IMR-90 (cell line): ENCODE measurements at regions not wholly inside any gene's neighbourhood (a gene's known extent, or its start where the extent isn't known, plus 50 kb on each side); places are given as distances from the start of the nearest gene placed in this dataset.

Experiments used
- CTCF ChIP-seq: conservative IDR thresholded peaks from 2 replicates; pipeline ENCODE4 v1.5.1; 2012; ENCODE audit warnings: mild to moderate bottlenecking, low read depth, low read length, improper control_type of control experiment
- FOS ChIP-seq: fragments of 150-350 bp; IDR thresholded peaks from 2 replicates; pipeline ENCODE4 v1.6.1; 2016; ENCODE audit warnings: low read depth, low read length

GRCh38 chr6:138664745-138665144 lies 108.8 kb upstream of the CCDC28A start:
- TF ChIP-seq CTCF = no peak
- no peak for TF ChIP-seq FOS
